HK-2 (cell line): ENCODE measurements at regions not wholly inside any gene's neighbourhood (a gene's known extent, or its start where the extent isn't known, plus 50 kb on each side); places are given as distances from the start of the nearest gene placed in this dataset.
"Not testable (repeated sequence)": the region's sequence is repeated elsewhere in the genome, so short reads cannot be mapped to it uniquely, and the experiment has no call there.

Source experiments
- DNase-seq: peaks from one replicate; pipeline ENCODE4 v3.0.0-alpha.2; 2018; ENCODE audit not compliant: unreplicated experiment

DNA sequence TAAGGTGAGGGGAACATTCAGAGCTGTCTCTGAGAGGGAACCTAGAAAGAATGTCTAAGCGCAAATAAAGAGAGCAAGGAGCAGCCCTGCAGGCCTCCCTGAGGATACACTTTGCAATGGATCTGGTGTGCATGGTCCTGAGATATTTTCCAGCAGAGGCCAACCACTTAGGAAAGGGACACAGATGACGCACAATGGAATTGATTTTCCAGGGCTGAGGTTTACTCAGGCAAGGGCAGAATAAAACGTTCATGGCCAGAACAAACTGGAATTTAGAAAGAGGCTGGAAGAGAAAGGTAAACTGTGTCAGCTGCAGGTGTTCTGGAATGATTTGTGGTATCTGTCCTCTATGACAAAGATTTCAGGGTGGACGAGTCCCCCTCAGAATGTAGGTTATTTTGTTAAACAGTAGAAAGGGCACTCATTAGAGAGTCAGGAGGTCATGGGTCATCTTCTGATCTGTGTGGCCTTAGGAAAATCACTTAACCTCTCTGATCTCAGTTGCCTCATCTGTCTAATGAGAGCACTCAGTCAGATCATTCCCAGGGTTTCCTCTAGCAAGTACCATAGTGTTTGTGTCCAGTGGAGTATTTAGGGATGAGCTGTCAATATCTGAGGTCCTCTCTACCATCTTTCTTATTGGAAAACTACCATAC lies 61.8 kb upstream of the PGBD5 start:
- DNase-seq, result no peak

DNA sequence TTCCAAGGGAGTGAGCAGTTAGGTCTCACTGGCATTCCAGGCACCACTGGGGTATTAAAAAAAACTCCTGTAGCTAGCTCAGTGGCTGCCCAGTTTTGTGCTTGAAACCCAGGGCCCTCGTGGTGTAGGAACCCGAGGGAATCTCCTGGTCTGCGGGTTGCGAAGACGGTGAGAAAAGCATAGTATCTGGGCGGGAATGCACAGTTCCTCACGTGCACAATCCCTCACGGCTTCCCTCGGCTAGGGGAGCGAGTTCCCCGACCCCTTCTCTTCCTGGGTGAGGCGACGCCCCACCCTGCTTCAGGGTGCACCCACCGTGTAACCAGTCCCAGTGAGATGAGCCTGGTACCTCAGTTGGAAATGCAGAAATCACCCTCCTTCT lies 50.5 kb upstream of the PGBD5 start:
- no peak for DNase-seq

DNA sequence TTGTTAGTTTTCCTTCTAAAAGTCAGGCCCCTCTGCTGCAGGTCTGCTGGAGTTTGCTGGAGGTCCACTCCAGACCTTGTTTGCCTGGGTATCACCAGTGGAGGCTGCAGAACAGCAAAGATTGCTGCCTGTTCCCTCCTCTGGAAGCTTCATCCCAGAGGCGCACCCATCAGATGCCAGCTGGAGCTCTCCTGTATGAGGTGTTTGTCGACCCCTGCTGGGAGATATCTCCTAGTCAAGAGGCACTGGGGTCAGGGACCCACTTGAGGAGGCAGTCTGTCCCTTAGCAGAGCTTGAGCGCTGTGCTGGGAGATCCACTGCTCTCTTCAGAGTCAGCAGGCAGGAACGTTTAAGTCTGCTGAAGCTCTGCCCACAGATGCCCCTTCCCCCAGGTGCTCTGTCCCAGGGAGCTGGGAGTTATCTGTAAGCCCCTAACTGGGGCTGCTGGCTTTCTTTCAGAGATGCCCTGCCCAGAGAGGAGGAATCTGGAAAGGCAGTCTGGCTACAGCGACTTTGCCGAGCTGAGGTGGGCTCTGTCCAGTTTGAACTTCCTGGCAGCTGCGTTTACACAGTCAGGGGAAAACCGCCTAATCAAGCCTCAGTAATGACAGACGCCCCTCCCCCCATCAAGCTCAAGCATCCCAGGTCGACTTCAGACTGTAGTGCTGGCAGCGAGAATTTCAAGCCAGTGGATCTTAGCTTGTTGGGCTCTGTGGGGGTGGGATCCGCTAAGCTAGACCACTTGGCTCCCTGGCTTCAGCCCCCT lies 49.9 kb upstream of the PGBD5 start:
- not testable (repeated sequence) for DNase-seq
